ENCODE measurements at regions not wholly inside any gene's neighbourhood (a gene's known extent, or its start where the extent isn't known, plus 50 kb on each side); places are given as distances from the start of the nearest gene placed in this dataset.

DNA sequence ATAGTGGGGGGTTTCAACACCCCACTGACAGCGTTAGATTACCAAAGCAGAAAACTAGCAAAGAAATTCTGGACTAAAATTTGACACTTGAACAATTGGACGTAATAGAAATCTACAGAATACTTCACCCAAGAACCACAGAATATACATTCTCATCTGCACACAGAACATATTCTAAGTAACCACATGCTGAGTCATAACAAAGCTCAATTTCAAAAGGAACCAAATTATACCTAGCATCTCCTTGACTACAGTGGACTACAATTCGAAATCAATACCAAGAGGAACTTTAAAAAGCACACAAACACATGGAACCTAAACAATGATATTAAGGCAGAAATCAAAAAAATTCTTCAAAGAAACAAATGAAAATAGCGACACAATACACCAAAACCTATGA lies 871.6 kb upstream of the MDGA2 start:
- TF ChIP-seq, protein P1, sequence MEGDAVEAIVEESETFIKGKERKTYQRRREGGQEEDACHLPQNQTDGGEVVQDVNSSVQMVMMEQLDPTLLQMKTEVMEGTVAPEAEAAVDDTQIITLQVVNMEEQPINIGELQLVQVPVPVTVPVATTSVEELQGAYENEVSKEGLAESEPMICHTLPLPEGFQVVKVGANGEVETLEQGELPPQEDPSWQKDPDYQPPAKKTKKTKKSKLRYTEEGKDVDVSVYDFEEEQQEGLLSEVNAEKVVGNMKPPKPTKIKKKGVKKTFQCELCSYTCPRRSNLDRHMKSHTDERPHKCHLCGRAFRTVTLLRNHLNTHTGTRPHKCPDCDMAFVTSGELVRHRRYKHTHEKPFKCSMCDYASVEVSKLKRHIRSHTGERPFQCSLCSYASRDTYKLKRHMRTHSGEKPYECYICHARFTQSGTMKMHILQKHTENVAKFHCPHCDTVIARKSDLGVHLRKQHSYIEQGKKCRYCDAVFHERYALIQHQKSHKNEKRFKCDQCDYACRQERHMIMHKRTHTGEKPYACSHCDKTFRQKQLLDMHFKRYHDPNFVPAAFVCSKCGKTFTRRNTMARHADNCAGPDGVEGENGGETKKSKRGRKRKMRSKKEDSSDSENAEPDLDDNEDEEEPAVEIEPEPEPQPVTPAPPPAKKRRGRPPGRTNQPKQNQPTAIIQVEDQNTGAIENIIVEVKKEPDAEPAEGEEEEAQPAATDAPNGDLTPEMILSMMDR (IDR thresholded peaks at IDR 0.05), result no peak
- no peak for TF ChIP-seq EZH2 (IDR thresholded peaks at IDR 0.05; ENCODE audit: borderline replicate concordance, insufficient read depth, low read depth, low read length, poor library complexity, severe bottlenecking)
